CD4-positive, alpha-beta T cell treated with Interleukin-4 for 1 hour (primary cell): ENCODE measurements at regions not wholly inside any gene's neighbourhood (a gene's known extent, or its start where the extent isn't known, plus 50 kb on each side); places are given as distances from the start of the nearest gene placed in this dataset.
"Not testable (repeated sequence)": the region's sequence is repeated elsewhere in the genome, so short reads cannot be mapped to it uniquely, and the experiment has no call there.

Source experiments
- DNase-seq, 2 donors: peaks; one replicate each; pipeline ENCODE4 v3.0.0-alpha.2; 2020 to 2022

GRCh38 chr4:19579608-19580007, 672.1 kb upstream of the SLIT2 start:
- DNase-seq: no peak

- no peak for DNase-seq
Observed at GRCh38 chr4:19577097-19577496, 674.6 kb upstream of the SLIT2 start.

GRCh38 chr4:19575924-19576323, 675.8 kb upstream of the SLIT2 start:
- DNase-seq: no peak

GRCh38 chr4:19566041-19566440, 685.7 kb upstream of the SLIT2 start:
- no peak for DNase-seq

- no peak for DNase-seq
Observed at GRCh38 chr4:19562456-19562855, 689.2 kb upstream of the SLIT2 start.

- no peak for DNase-seq
Observed at GRCh38 chr4:19557161-19557560, 694.5 kb upstream of the SLIT2 start.

- DNase-seq: not testable (repeated sequence)
Observed at GRCh38 chr4:19556276-19556675, 695.4 kb upstream of the SLIT2 start.

GRCh38 chr4:19547463-19547862, 704.2 kb upstream of the SLIT2 start:
- no peak for DNase-seq

- no peak for DNase-seq
Observed at GRCh38 chr4:19544446-19545125, 707.1 kb upstream of the SLIT2 start.

- no peak for DNase-seq
Observed at GRCh38 chr4:19540859-19541540, 710.7 kb upstream of the SLIT2 start.

GRCh38 chr4:19539201-19539600, 712.5 kb upstream of the SLIT2 start:
- no peak for DNase-seq

GRCh38 chr4:19534159-19534558, 717.5 kb upstream of the SLIT2 start:
- DNase-seq: no peak

GRCh38 chr4:19531906-19532848, 719.5 kb upstream of the SLIT2 start:
- no peak for DNase-seq

- DNase-seq: no peak
Observed at GRCh38 chr4:19523964-19524363, 727.7 kb upstream of the SLIT2 start.

GRCh38 chr4:19522966-19523365, 728.7 kb upstream of the SLIT2 start:
- DNase-seq: no peak

GRCh38 chr4:19520939-19521520, 730.7 kb upstream of the SLIT2 start:
- no peak for DNase-seq

GRCh38 chr4:19514276-19515070, 737.2 kb upstream of the SLIT2 start:
- no peak for DNase-seq

GRCh38 chr4:19512086-19512485, 739.6 kb upstream of the SLIT2 start:
- DNase-seq: no peak

- DNase-seq: no peak
Observed at GRCh38 chr4:19510993-19511392, 740.7 kb upstream of the SLIT2 start.

GRCh38 chr4:19508442-19508841, 743.3 kb upstream of the SLIT2 start:
- no peak for DNase-seq

GRCh38 chr4:19497705-19498104, 754.0 kb upstream of the SLIT2 start:
- no peak for DNase-seq

GRCh38 chr4:19496756-19497155, 754.9 kb upstream of the SLIT2 start:
- no peak for DNase-seq
